Stomach (tissue), 4 donors: ENCODE measurements at regions not wholly inside any gene's neighbourhood (a gene's known extent, or its start where the extent isn't known, plus 50 kb on each side); places are given as distances from the start of the nearest gene placed in this dataset.

Experiments
- POLR2A ChIP-seq, 4 donors: fragments of 450-650 bp; IDR thresholded peaks; one replicate each; pipeline ENCODE4 v1.6.1; 2016; ENCODE audit warnings: antibody characterized with exemption in 4 of 4, control low read depth in 2 of 4, mild to moderate bottlenecking in 1 of 4, moderate library complexity in 1 of 4
- TF ChIP-seq, protein P1 (sequence below), 7 experiments: fragments of 450-650 bp in 4 of 7; fragments of 200-600 bp in 3 of 7; sonication (generic) in 3 of 7; IDR thresholded peaks; one replicate each; pipeline ENCODE4 v1.5.1; 2016 to 2019; ENCODE audit warnings: antibody characterized with exemption in 7 of 7, control low read depth in 2 of 7, mild to moderate bottlenecking in 1 of 7

DNA sequence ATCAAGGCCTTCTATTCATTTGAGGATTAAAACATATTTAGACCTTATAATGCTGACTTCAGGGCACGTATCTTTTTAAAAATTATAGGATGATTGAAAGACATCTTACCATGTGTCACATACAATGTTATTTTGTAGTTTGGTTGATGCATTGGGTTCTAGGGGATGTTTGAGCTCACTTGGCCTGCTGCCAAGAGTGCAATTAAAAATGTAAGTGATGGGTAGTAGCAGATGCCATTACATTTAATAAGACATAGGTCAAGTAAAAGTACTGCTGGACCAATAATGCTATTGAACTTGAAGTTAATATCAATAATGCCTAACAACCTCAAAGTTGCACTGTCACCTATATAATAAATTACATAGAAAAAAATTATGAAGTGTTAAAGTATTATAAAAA is 616.5 kb upstream of the RGS18 start:
- TF ChIP-seq, protein P1, sequence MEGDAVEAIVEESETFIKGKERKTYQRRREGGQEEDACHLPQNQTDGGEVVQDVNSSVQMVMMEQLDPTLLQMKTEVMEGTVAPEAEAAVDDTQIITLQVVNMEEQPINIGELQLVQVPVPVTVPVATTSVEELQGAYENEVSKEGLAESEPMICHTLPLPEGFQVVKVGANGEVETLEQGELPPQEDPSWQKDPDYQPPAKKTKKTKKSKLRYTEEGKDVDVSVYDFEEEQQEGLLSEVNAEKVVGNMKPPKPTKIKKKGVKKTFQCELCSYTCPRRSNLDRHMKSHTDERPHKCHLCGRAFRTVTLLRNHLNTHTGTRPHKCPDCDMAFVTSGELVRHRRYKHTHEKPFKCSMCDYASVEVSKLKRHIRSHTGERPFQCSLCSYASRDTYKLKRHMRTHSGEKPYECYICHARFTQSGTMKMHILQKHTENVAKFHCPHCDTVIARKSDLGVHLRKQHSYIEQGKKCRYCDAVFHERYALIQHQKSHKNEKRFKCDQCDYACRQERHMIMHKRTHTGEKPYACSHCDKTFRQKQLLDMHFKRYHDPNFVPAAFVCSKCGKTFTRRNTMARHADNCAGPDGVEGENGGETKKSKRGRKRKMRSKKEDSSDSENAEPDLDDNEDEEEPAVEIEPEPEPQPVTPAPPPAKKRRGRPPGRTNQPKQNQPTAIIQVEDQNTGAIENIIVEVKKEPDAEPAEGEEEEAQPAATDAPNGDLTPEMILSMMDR (IDR thresholded peaks at IDR 0.05), result no peak
- TF ChIP-seq POLR2A (IDR thresholded peaks at IDR 0.05), result no peak
